ENCODE measurements at regions not wholly inside any gene's neighbourhood (a gene's known extent, or its start where the extent isn't known, plus 50 kb on each side); places are given as distances from the start of the nearest gene placed in this dataset.

- Histone ChIP-seq H3K4me3 (ENCODE audit: insufficient read length, low read depth) (no peak overlapping the region), H3K27me3 (ENCODE audit: insufficient read depth, insufficient read length) (no peaks in the 10 kb centered on the region), H3K4me1 (ENCODE audit: insufficient read depth, insufficient read length) (no peaks in the 10 kb centered on the region), H3K9me3 (ENCODE audit: insufficient read depth, low read length) (no peaks in the 10 kb centered on the region), H3K9ac (ENCODE audit: insufficient read length, low read depth) (no peak overlapping the region), H3K36me3 (ENCODE audit: insufficient read depth, insufficient read length, low read length) (no peaks in the 10 kb centered on the region)
- TF ChIP-seq YY1 (IDR thresholded peaks at IDR 0.05; ENCODE audit: insufficient read depth, insufficient read length): no peak
- no peak for TF ChIP-seq ZNF274 (IDR thresholded peaks at IDR 0.05; ENCODE audit: low read depth, low read length)
- no peak for TF ChIP-seq SUZ12 (IDR thresholded peaks at IDR 0.05; ENCODE audit: extremely low read depth, insufficient read depth, insufficient read length)
- peak; percentile 5 for DNase-seq (ENCODE audit: low read depth, low spot score)
Measured at GRCh38 chr13:88384542-88384941, 713.4 kb downstream of the SLITRK5 start.

GRCh38 chr13:88395804-88396203, 724.6 kb downstream of the SLITRK5 start:
- no peak for TF ChIP-seq SUZ12 (IDR thresholded peaks at IDR 0.05; ENCODE audit: extremely low read depth, insufficient read depth, insufficient read length)
- TF ChIP-seq YY1 (IDR thresholded peaks at IDR 0.05; ENCODE audit: insufficient read depth, insufficient read length): no peak
- no peak for TF ChIP-seq ZNF274 (IDR thresholded peaks at IDR 0.05; ENCODE audit: low read depth, low read length)
- no peak overlapping the region for H3K9ac ChIP-seq (ENCODE audit: insufficient read length, low read depth)
- H3K36me3 ChIP-seq (ENCODE audit: insufficient read depth, insufficient read length, low read length): no peaks in the 10 kb centered on the region
- no peak for DNase-seq (ENCODE audit: low read depth, low spot score)
- H3K27me3 ChIP-seq (ENCODE audit: insufficient read depth, insufficient read length): no peaks in the 10 kb centered on the region
- H3K9me3 ChIP-seq (ENCODE audit: insufficient read depth, low read length): no peaks in the 10 kb centered on the region
- H3K4me3 ChIP-seq (ENCODE audit: insufficient read length, low read depth): no peak overlapping the region
- no peaks in the 10 kb centered on the region for H3K4me1 ChIP-seq (ENCODE audit: insufficient read depth, insufficient read length)

- H3K9me3 ChIP-seq (ENCODE audit: insufficient read depth, low read length): no peaks in the 10 kb centered on the region
- no peaks in the 10 kb centered on the region for H3K4me1 ChIP-seq (ENCODE audit: insufficient read depth, insufficient read length)
- H3K9ac ChIP-seq (ENCODE audit: insufficient read length, low read depth): no peak overlapping the region
- no peak for DNase-seq (ENCODE audit: low read depth, low spot score)
- H3K36me3 ChIP-seq (ENCODE audit: insufficient read depth, insufficient read length, low read length): no peaks in the 10 kb centered on the region
- H3K4me3 ChIP-seq (ENCODE audit: insufficient read length, low read depth): no peak overlapping the region
- no peaks in the 10 kb centered on the region for H3K27me3 ChIP-seq (ENCODE audit: insufficient read depth, insufficient read length)
- TF ChIP-seq YY1 (IDR thresholded peaks at IDR 0.05; ENCODE audit: insufficient read depth, insufficient read length) (no peak), SUZ12 (IDR thresholded peaks at IDR 0.05; ENCODE audit: extremely low read depth, insufficient read depth, insufficient read length) (no peak), ZNF274 (IDR thresholded peaks at IDR 0.05; ENCODE audit: low read depth, low read length) (no peak)
Measured at GRCh38 chr13:88411696-88412095, 740.5 kb downstream of the SLITRK5 start.

- no peak for TF ChIP-seq ZNF274 (IDR thresholded peaks at IDR 0.05; ENCODE audit: low read depth, low read length)
- TF ChIP-seq YY1 (IDR thresholded peaks at IDR 0.05; ENCODE audit: insufficient read depth, insufficient read length): no peak
- no peak for TF ChIP-seq SUZ12 (IDR thresholded peaks at IDR 0.05; ENCODE audit: extremely low read depth, insufficient read depth, insufficient read length)
- no peaks in the 10 kb centered on the region for H3K36me3 ChIP-seq (ENCODE audit: insufficient read depth, insufficient read length, low read length)
- H3K4me3 ChIP-seq (ENCODE audit: insufficient read length, low read depth): no peak overlapping the region
- no peaks in the 10 kb centered on the region for H3K9me3 ChIP-seq (ENCODE audit: insufficient read depth, low read length)
- H3K4me1 ChIP-seq (ENCODE audit: insufficient read depth, insufficient read length): no peaks in the 10 kb centered on the region
- H3K27me3 ChIP-seq (ENCODE audit: insufficient read depth, insufficient read length): no peaks in the 10 kb centered on the region
- no peak for DNase-seq (ENCODE audit: low read depth, low spot score)
- no peak overlapping the region for H3K9ac ChIP-seq (ENCODE audit: insufficient read length, low read depth)
Measured at GRCh38 chr13:88417801-88418200, 746.6 kb downstream of the SLITRK5 start.

GRCh38 chr13:88424463-88424862, 753.3 kb downstream of the SLITRK5 start:
- H3K36me3 ChIP-seq (ENCODE audit: insufficient read depth, insufficient read length, low read length): no peaks in the 10 kb centered on the region
- H3K4me3 ChIP-seq (ENCODE audit: insufficient read length, low read depth): no peak overlapping the region
- no peak overlapping the region for H3K9ac ChIP-seq (ENCODE audit: insufficient read length, low read depth)
- no peaks in the 10 kb centered on the region for H3K4me1 ChIP-seq (ENCODE audit: insufficient read depth, insufficient read length)
- TF ChIP-seq YY1 (IDR thresholded peaks at IDR 0.05; ENCODE audit: insufficient read depth, insufficient read length): no peak
- TF ChIP-seq SUZ12 (IDR thresholded peaks at IDR 0.05; ENCODE audit: extremely low read depth, insufficient read depth, insufficient read length): no peak
- TF ChIP-seq ZNF274 (IDR thresholded peaks at IDR 0.05; ENCODE audit: low read depth, low read length): no peak
- no peak for DNase-seq (ENCODE audit: low read depth, low spot score)
- 0 out of 2 replicates have a peak, but pooled peaks cover 7% of the 10 kb centered on the region for H3K9me3 ChIP-seq (ENCODE audit: insufficient read depth, low read length)
- H3K27me3 ChIP-seq (ENCODE audit: insufficient read depth, insufficient read length): no peaks in the 10 kb centered on the region

- no peaks in the 10 kb centered on the region for H3K36me3 ChIP-seq (ENCODE audit: insufficient read depth, insufficient read length, low read length)
- no peaks in the 10 kb centered on the region for H3K4me1 ChIP-seq (ENCODE audit: insufficient read depth, insufficient read length)
- 0 out of 2 replicates have a peak, but pooled peaks cover 7% of the 10 kb centered on the region for H3K9me3 ChIP-seq (ENCODE audit: insufficient read depth, low read length)
- H3K4me3 ChIP-seq (ENCODE audit: insufficient read length, low read depth): no peak overlapping the region
- H3K9ac ChIP-seq (ENCODE audit: insufficient read length, low read depth): no peak overlapping the region
- no peak for DNase-seq (ENCODE audit: low read depth, low spot score)
- H3K27me3 ChIP-seq (ENCODE audit: insufficient read depth, insufficient read length): no peaks in the 10 kb centered on the region
- no peak for TF ChIP-seq ZNF274 (IDR thresholded peaks at IDR 0.05; ENCODE audit: low read depth, low read length)
- no peak for TF ChIP-seq SUZ12 (IDR thresholded peaks at IDR 0.05; ENCODE audit: extremely low read depth, insufficient read depth, insufficient read length)
- TF ChIP-seq YY1 (IDR thresholded peaks at IDR 0.05; ENCODE audit: insufficient read depth, insufficient read length): no peak
Measured at GRCh38 chr13:88426661-88427060, 755.5 kb downstream of the SLITRK5 start.

GRCh38 chr13:88429862-88430261, 758.7 kb downstream of the SLITRK5 start:
- Histone ChIP-seq H3K4me1 (ENCODE audit: insufficient read depth, insufficient read length) (no peaks in the 10 kb centered on the region), H3K9me3 (ENCODE audit: insufficient read depth, low read length) (peaks cover 11% of the 10 kb centered on the region; the same call in 1 of the 2 replicates), H3K27me3 (ENCODE audit: insufficient read depth, insufficient read length) (no peaks in the 10 kb centered on the region), H3K9ac (ENCODE audit: insufficient read length, low read depth) (no peak overlapping the region), H3K36me3 (ENCODE audit: insufficient read depth, insufficient read length, low read length) (no peaks in the 10 kb centered on the region), H3K4me3 (ENCODE audit: insufficient read length, low read depth) (no peak overlapping the region)
- TF ChIP-seq ZNF274 (IDR thresholded peaks at IDR 0.05; ENCODE audit: low read depth, low read length) (no peak), SUZ12 (IDR thresholded peaks at IDR 0.05; ENCODE audit: extremely low read depth, insufficient read depth, insufficient read length) (no peak), YY1 (IDR thresholded peaks at IDR 0.05; ENCODE audit: insufficient read depth, insufficient read length) (no peak)
- DNase-seq (ENCODE audit: low read depth, low spot score): no peak
